Epithelial cell of esophagus (primary cell): ENCODE measurements at regions not wholly inside any gene's neighbourhood (a gene's known extent, or its start where the extent isn't known, plus 50 kb on each side); places are given as distances from the start of the nearest gene placed in this dataset.
A peak's percentile ranks its signal among the peaks of the same experiment; 100 is the strongest.

Source experiments
- DNase-seq: peaks from one replicate; pipeline ENCODE4 v3.0.0; 2010; ENCODE audit warnings: low read depth
- H3K4me3 ChIP-seq: 2 replicates; pipeline ENCODE4 v1.5.1; 2011; ENCODE audit warnings: mild to moderate bottlenecking, low read length, control low read depth
- TF ChIP-seq, protein P1 (sequence below): IDR thresholded peaks from 2 replicates; pipeline ENCODE4 v1.5.1; 2011; ENCODE audit warnings: low read depth, mild to moderate bottlenecking, low read length, control low read depth, inconsistent platforms; ENCODE audit not compliant: insufficient read depth; ENCODE audit errors: missing control alignments

DNA sequence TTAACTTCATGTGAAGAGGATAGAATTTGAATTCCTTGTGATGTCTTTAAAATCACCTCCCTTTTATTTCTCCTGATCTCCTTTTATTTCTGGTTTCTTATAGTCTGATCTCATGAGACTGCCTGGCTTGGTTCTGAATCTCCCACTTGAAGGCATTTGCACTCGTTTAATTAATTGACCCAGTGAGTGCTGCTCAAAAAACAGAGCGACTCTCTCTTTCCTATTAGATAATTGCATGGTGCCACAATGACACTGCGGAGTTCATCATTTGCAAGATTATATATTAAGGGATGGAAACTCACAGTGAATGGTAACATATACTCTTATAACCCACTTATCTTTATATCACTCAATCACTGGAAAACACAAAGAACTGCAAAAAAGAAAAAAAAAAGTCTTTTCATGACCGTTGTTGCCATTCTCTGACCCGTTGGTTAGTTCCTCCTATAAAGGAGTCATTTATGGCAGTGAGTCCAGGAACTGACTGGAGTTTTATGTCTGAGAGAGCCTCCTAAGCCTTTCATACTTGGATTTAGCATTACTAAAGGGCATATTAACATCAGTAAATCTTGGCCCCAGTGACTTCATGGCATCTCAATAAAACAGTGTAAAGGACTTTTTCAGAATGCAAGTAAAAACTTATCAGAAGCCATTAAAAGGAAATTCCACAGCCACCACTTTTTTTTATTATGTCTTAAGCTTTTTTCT lies 103.3 kb upstream of the EPHA4 start:
- no peak overlapping the region for H3K4me3 ChIP-seq
- DNase-seq, result no peak
- TF ChIP-seq, protein P1, sequence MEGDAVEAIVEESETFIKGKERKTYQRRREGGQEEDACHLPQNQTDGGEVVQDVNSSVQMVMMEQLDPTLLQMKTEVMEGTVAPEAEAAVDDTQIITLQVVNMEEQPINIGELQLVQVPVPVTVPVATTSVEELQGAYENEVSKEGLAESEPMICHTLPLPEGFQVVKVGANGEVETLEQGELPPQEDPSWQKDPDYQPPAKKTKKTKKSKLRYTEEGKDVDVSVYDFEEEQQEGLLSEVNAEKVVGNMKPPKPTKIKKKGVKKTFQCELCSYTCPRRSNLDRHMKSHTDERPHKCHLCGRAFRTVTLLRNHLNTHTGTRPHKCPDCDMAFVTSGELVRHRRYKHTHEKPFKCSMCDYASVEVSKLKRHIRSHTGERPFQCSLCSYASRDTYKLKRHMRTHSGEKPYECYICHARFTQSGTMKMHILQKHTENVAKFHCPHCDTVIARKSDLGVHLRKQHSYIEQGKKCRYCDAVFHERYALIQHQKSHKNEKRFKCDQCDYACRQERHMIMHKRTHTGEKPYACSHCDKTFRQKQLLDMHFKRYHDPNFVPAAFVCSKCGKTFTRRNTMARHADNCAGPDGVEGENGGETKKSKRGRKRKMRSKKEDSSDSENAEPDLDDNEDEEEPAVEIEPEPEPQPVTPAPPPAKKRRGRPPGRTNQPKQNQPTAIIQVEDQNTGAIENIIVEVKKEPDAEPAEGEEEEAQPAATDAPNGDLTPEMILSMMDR, result no peak

DNA sequence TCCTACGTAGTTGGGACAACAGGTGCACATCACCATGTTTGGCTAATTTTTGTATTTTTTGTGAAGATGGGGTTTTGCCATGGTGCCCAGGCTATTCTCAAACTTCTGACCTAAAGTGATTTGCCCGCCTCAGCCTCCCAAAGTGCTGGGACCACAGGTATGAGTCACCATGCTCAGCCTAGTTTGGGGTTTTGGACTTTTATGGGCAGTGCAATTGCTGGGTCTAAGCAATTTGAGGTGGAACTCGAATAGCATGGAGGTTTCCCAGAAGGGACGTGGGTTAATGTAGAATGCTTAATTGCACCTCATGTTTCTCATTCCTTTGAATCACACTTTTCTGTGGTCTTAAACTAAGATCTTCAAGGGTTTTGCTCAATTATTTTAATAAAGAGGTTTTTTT lies 102.3 kb upstream of the EPHA4 start:
- TF ChIP-seq, protein P1, result no peak
- no peak overlapping the region for H3K4me3 ChIP-seq
- no peak for DNase-seq

DNA sequence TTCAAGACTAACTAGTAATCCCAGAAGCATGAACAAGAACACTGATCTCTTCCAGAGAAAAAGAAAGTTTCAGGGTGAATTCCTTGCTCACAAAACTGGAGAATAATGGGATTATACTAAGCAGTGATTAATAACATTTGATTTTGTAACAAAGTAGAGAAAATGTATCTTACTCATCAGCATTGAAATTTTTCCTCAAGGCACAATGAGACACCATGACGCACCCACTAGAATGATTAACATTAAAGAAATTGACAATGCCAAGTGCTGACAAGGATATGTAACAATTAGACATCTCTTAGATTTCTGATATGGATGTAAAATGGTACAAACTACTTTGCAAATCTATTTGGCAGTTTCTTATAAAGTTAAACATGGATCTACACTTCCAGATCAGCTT lies 101.1 kb upstream of the EPHA4 start:
- H3K4me3 ChIP-seq, result no peak overlapping the region
- TF ChIP-seq, protein P1, result no peak
- peak; percentile 83 for DNase-seq

DNA sequence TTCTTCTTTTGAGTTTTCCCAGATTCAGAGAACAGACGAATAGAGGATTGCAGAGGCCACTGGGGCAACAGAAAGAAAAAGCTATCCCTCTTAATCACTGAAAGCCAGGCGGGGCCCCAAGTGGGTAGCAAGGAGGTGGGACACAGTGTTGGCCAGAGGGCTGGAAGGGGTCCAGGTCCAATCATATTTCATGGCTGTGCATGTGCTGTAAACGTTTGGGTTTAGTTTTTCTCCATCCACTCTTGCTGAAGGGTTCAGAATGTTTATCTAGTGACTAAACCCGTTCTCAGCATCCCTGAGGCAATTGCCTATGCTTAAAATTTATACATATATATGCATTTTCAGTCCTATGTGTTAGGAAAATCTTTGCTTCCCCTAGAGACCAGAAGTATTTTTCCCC lies 99.4 kb upstream of the EPHA4 start:
- TF ChIP-seq, protein P1, result no peak
- no peak overlapping the region for H3K4me3 ChIP-seq
- DNase-seq, result peak; percentile 37

DNA sequence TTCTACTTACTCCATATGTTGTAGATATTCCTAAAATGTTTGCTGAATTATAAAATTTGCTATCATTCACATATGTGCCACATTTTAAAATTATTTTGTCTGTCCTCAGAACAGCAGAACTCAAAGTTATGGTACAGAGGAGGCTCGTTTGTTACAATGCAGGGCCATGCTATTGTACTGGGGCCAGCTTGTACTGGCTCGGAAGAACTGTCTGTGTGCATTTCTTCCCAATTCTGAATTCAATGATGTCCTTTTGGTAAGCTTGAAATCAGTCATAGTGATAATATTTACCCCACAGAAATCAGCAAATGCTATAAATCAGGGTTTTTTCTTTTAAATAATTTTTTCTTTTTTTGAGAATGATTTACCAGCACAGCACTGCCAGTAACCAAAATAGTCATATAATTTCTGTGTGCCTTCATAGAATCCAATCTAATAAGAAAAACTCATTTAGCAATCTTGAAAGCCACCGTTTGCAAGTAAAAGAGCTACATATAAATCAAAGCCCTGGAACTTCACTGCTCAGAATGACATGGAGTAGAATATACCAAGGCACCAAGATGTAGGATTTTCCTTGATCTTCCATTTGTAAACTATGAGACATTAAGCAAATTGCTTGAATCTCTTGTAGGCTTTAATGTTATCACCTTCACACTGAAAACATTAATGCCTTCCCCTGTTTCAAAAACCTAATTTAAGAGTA lies 90.7 kb upstream of the EPHA4 start:
- no peak overlapping the region for H3K4me3 ChIP-seq
- no peak for DNase-seq
- TF ChIP-seq, protein P1, result no peak

DNA sequence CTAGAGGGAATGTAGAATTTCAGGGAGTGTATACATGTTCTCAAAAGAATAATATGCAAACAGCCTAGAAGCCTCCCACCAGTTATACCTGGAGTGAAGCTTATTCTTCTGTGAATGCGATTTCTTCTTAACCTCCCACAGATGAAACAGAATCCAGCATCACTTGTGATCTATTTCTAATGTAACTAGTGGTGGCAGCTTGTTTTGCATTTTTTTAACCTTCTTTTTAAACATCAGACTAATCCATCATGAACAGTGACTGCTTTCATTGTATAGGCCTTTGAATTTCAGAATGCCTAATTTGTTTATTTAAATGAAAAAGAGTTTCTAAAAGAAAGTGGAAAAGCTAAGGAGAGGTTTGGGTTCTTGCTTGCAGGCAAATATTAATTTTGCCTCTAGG lies 85.7 kb upstream of the EPHA4 start:
- DNase-seq, result no peak
- TF ChIP-seq, protein P1, result no peak
- H3K4me3 ChIP-seq, result no peak overlapping the region
